ENCODE measurements at regions not wholly inside any gene's neighbourhood (a gene's known extent, or its start where the extent isn't known, plus 50 kb on each side); places are given as distances from the start of the nearest gene placed in this dataset.

GRCh38 chr3:8443829-8444791 lies 57.5 kb upstream of the LMCD1 start:
- DNase-seq, result no peak

GRCh38 chr3:8444883-8445282 lies 56.7 kb upstream of the LMCD1 start:
- no peak for DNase-seq

- no peak for DNase-seq
Observed at GRCh38 chr3:8445861-8446260, 55.8 kb upstream of the LMCD1 start.

DNA sequence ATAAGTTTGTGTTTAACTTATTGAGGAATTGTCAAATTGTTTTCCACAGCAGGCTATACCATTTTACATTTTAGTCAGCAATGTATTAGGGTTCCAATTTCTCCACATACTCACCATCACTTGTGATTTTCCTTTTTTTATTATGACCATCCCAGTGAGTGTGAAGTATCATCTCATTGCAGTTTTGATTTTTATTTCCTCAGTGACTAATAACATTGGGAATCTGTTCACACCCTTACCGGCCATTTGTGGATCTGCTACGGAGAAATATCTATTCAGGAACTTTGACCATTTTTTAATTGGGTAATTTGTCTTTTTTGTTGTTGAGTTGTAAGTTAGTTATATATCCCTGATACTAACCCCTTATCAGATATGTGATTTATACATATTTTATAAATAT lies 54.8 kb upstream of the LMCD1 start:
- DNase-seq, result no peak

- no peak for DNase-seq
Observed at GRCh38 chr3:8450618-8451017, 51.0 kb upstream of the LMCD1 start.

DNA sequence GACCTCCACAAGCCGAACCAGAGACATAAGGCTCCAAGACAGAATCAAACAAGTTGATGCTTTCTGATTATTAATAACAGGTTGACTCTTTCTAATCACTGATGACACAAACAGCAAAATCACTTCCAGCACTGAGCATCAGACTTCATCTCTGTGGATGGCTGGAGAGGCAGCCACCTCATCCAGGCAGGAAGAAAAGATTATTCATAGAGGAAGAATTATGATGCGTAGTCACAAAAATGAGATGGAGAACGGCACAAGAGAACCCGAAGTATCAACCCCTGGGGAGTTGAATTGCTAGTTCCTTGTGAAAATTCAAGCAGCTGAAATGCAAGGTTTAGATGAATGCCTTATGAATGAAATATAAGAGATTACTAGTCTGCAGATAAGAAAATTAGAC lies 49.9 kb upstream of the LMCD1 start:
- DNase-seq, result no peak

All from NCI-H187 treated with DMSO at 0.1 percent for 48 hours (cell line).